GM21447 (cell line): ENCODE measurements at regions not wholly inside any gene's neighbourhood (a gene's known extent, or its start where the extent isn't known, plus 50 kb on each side); places are given as distances from the start of the nearest gene placed in this dataset.

Source experiments
- ATAC-seq: cut with Tn5 transposase; IDR thresholded peaks from one replicate; pipeline ENCODE4 v1.9.1; 2021; ENCODE audit not compliant: unreplicated experiment

GRCh38 chr2:52765735-52766134, 1001.9 kb upstream of the CHAC2 start:
- ATAC-seq, result no peak

- no peak for ATAC-seq
Measured at GRCh38 chr2:52749764-52750163, 1017.8 kb upstream of the CHAC2 start.

- no peak for ATAC-seq
Measured at GRCh38 chr2:52745144-52745543, 1022.5 kb upstream of the CHAC2 start.

- no peak for ATAC-seq
Measured at GRCh38 chr2:52732849-52733395, 1034.7 kb upstream of the CHAC2 start.

- ATAC-seq, result no peak
Measured at GRCh38 chr2:52724585-52724984, 1043.0 kb upstream of the CHAC2 start.

- ATAC-seq, result no peak
Measured at GRCh38 chr2:52717836-52718235, 1049.8 kb upstream of the CHAC2 start.

GRCh38 chr2:52710810-52711618, 1056.6 kb upstream of the CHAC2 start:
- no peak for ATAC-seq

- no peak for ATAC-seq
Measured at GRCh38 chr2:52704251-52704650, 1063.4 kb upstream of the CHAC2 start.

GRCh38 chr2:52703004-52703403, 1064.6 kb upstream of the CHAC2 start:
- ATAC-seq, result no peak

GRCh38 chr2:52698408-52698807, 1069.2 kb upstream of the CHAC2 start:
- no peak for ATAC-seq

- ATAC-seq, result no peak
Measured at GRCh38 chr2:52697690-52698089, 1069.9 kb upstream of the CHAC2 start.

- ATAC-seq, result no peak
Measured at GRCh38 chr2:52695731-52696130, 1071.9 kb upstream of the CHAC2 start.

- no peak for ATAC-seq
Measured at GRCh38 chr2:52686935-52687334, 1080.7 kb upstream of the CHAC2 start.

GRCh38 chr2:52676056-52676455, 1091.5 kb upstream of the CHAC2 start:
- no peak for ATAC-seq

- ATAC-seq, result no peak
Measured at GRCh38 chr2:52668724-52669123, 1098.9 kb upstream of the CHAC2 start.

- no peak for ATAC-seq
Measured at GRCh38 chr2:52659546-52659945, 1108.1 kb upstream of the CHAC2 start.

- ATAC-seq, result no peak
Measured at GRCh38 chr2:52658598-52658997, 1109.0 kb upstream of the CHAC2 start.

GRCh38 chr2:52639692-52640091, 1127.9 kb upstream of the CHAC2 start:
- no peak for ATAC-seq

- no peak for ATAC-seq
Measured at GRCh38 chr2:52632543-52632942, 1135.1 kb upstream of the CHAC2 start.

- no peak for ATAC-seq
Measured at GRCh38 chr2:52629944-52630343, 1137.7 kb upstream of the CHAC2 start.

GRCh38 chr2:52629531-52629930, 1138.1 kb upstream of the CHAC2 start:
- no peak for ATAC-seq

- no peak for ATAC-seq
Measured at GRCh38 chr2:52622266-52622665, 1145.3 kb upstream of the CHAC2 start.

GRCh38 chr2:52613064-52613463, 1154.5 kb upstream of the CHAC2 start:
- no peak for ATAC-seq
